C1 segment of cervical spinal cord (tissue), 14 donors: ENCODE measurements at regions not wholly inside any gene's neighbourhood (a gene's known extent, or its start where the extent isn't known, plus 50 kb on each side); places are given as distances from the start of the nearest gene placed in this dataset.
A peak's percentile ranks its signal among the peaks of the same experiment; 100 is the strongest.
"Not testable (repeated sequence)": the region's sequence is repeated elsewhere in the genome, so short reads cannot be mapped to it uniquely, and the experiment has no call there.

Experiments used
- DNase-seq, 14 donors: peaks; one replicate each; lab custom pipeline; 2025; lab: John Stamatoyannopoulos, UW

DNA sequence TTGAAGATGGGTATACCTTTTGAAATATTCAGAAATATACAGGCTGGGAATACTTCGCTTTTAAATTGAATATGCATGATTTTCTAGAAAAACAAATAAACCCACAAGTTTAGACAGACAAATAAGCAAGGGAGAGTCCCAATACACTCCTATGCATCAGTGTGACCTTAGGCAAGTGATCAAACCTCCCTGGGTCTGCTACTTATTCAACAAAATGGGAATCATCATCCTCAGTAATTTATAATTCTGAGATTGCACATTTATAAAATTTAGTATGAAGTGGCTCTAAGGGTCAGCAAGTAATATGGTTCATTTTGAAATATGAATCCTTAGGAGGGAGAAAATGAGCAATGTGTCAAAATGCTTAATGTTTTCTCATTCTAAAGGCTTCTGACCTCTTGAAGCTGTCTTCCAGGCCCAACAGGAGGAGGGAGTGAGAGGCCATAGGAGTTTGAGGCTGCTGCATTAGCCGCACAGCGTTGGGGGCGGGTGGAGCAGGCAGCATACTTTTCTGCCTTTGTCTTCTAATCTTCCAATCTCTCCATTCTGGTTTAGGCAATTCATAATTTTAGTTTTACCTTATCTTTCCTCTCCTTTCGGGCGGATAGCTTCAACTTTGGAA lies 155.1 kb downstream of the TRIB2 start:
- DNase-seq, result no peak

DNA sequence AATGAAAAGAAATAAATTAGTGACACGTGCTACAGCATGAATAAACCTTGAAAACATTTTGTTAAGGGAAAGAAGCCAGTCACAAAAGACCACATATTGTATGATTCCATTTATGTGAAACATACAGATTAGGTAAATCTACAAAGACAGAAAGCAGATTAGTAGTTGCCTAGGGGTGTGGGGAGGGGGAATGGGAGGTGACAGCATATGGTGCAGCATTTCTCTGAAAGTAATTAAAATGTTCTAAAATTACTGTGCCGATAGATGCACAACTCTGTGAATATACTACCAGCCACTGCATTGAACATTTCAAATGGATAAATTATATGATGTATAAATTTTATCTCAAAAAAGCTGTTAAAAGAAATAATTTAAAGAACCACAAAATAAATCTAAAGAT lies 161.0 kb downstream of the TRIB2 start:
- DNase-seq, result no peak

DNA sequence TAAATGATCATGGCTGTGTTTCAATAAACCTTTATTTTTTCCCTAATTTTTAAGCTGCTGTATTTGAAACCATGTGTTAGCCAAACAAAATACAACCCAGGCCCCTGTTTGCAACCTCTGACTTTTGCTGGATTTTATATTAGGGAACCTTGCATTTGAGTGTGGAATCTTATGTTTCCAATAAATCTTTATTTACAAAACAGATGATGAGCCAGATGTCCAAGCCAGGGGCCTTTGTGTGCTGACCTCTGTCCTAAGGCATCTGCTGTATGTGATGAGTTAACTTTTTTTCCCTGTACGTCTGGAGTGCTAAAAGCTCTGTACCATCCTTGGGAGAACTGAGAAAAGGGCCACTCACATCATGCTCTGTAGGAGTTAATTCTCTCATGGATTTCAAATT lies 162.9 kb downstream of the TRIB2 start:
- no peak for DNase-seq

DNA sequence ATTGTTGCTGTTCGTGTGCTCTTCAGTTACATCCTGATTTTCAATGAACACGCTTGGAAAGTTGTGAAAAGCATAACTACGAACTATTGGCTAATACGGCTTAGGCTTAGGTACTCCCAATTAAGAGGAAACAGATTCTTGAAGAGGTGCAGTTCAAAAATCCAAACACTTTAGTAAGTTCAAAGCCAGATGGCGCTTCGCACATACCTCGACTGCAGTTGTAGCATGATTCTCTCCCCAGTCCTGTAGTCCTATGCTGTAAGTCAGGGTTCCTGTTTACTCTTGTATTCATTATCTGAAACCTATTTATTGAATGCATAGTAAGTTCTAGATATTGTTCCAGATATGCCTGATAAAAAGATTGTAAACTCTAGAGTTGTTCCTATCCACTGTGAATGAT lies 165.2 kb downstream of the TRIB2 start:
- no peak for DNase-seq

DNA sequence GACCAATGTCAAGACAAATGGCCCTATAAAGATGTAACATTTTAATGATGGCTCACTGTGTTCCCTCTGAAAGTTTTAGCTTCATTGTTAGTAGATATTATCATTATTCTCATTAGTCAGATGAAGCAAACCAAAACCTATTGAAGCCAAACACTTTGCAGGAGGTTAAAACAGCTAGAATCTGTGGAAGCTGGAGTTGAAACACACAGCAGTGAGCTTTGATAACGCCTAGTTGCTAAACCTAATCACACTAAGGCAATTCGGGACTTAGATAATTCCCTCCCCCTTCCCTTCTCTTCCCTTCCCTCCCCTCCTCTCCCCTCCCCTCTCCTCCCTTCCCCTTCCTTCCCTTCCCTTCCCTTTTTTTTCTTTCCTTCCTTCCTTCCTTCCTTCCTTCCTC lies 165.7 kb downstream of the TRIB2 start:
- DNase-seq, result no peak

DNA sequence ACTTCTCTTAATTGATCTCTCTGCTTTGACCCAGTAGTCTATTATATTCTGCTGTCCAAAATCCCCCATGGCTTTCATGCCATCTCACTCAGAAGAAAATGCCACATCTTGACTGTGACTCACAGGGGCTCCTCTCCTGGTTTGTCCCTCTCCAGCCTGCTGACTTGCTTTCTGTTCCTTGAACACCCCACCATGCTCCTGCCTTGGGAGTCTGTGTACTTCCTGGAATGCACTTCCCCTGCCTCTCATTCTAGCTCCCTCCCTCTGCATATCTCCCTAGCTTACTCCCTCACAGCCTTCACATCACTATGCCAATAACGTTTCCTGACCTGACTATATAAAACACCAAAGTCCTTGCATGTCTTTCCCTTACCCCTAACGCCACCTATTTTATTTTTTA lies 167.2 kb downstream of the TRIB2 start:
- DNase-seq, result no peak

DNA sequence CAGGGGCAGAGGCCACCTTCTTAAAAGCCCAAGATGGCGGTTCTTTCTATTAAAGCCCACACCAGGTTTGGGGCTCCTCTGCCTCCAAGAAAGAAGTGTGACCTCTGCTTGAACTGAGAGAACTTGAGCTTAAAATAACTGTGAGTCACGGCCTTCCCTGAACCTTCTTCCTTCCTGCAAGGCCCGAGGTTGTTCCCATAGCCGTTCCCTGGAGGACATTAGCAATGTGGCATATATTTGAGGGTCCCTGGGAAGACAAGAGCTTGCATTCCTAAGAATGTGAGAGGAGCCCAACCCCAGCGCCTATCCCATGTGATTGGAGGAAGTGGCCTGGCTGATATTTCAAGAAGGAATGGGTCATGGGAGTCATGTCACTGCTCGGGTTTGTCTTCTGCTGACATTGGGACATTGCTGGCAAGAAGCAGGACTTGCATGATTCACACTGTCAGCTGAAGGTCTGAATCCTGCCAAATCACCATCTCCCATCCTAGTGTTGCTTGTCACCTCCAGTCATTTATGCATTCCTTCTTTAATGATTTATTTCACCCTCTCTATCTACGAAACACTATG lies 168.1 kb downstream of the TRIB2 start:
- DNase-seq, result no peak

DNA sequence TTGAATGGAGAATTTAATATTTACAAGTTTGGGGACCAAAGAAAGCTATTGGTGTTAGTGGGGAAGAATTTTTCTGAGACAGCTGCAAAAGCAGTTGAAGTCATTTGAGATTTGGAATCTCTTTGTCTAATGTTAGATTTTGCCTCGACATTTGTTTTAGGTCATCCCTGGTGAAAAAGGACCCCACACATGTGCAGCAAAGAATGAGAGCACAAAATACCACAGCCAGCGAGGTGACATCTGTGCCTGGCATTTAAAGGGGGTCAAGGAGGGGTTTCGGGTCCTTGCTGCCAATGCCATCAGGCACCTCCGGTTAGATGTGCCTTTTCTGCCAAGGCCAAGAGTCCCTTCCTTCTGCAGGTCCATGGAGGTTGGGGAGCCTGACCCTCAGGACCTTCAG lies 173.3 kb downstream of the TRIB2 start:
- DNase-seq, result no peak

DNA sequence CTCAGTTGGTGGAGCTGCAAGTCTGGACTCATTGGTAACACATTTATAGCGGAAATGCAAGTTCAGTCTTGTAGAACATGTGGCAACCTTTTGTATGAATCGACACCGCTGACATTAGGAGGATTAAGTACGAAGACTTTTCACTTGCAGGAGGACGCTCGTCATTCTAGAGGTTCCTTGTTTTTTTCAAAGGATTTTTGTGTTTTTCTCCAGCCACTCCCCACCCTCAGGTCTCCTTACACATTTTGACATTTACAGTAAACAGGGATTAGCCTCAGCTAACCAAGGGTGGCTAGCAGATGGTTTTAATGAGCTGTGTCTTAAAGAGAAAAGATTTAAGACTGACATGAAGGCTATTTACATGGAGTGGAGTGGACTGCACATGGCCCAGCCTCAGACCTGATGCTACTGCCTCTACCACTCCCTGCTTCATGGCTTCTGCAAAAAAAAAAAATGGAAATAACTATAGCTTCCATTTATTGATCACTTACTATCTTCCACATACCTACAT lies 173.8 kb downstream of the TRIB2 start:
- no peak for DNase-seq

DNA sequence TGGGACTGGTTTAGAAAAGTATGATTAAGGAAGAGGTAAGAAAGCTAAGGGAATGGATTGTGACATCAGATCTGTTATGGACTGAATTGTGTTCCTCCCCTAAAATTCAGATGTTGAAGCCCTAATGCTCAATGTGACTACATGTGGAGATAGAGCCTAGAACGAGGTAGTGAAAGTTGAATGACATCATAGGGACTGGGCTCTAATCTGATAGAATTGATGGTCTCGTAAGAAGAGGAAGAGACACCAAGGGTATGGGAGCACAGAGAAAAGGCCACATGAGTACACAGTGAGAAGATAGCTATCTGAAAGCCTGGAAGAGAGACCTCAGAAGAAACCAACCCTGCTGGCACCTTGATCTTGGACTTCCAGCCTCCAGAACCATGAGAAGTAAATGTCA lies 178.3 kb downstream of the TRIB2 start:
- no peak for DNase-seq

DNA sequence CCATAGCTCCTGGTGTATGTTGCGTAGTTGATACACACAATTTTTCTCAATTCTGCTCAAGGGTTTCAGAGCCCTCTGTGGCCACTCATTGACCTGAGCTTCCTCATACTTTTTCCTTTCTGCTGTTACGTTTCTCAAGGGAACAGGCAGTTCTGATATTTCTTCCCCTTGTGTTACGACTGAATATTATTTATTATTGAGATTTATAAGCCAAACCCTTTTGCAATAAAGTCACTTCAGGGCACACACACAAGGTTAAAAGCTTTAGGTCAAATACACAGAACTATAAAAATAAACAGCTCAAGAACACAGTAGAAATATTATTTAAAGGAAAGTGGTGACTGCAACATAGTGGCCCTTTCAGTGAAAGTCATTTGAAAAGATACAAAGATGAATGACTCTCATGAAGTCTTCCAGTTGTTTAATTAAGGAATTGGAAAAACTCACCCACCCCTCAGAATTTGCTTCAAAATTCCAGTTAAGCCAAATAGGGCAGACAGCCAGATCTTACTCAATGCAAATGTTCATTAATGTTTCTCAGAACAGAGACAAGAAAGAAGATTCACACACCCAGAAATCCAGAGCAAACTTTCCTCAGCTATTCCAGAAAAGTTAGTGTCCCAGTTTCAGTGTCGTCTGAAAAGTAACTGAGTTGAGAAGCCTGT lies 179.7 kb downstream of the TRIB2 start:
- DNase-seq, result no peak

DNA sequence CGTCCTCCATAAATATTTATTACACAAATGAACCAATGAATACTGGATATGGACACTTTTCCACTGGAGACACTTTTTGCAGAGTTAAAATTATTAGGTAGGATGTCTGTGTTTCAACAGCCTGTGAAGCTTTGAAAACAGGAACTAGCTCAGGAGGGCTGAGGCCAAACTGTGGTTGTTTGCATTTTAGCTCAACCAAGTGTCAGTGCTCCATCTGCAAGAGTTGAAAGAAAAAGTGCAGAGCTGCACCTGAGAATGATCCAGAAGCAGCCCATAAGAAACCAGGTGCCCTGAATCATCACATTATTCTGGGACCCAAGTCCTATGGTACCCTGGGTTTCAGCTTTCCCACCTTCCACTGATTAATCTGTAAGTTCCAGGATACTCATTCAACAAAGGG lies 180.4 kb downstream of the TRIB2 start:
- DNase-seq, result no peak

DNA sequence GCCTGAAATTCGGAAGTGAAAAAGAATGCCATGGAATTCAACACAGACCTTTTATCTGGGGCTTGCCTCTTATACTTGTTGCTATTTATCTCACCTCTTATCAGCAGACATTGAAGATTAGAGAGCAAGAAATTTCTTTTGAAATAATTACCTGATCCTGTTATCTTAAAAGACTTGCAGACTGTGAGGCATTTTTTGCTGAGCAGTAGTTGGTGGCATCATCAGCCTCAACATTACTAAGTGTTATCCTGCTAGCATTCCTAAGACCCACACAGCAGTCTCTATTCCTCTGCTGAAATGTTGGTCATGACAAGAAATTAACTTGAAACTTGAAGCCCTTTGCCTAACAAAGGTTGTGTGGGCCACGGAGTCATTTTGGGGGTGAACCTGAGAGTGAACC lies 186.5 kb downstream of the TRIB2 start:
- no peak for DNase-seq

DNA sequence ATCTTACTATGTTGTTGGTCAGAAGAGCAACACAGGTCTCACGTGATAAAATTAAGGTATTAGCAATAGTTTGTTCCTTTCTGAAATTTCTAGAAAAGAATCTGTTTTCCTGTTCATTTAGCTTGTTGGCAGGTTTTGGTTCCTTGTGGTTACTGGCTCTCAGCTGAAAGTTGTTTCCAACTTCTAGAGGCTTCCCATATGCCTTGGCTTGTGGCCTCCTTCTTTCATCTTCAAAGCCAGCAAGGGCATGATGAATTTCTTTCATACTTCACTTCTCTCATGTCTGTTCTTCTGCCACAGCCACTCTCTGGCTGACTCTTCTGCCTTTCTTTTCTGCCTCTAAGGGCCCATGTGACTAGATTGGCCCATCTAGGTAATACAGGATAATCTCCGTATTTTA lies 193.7 kb downstream of the TRIB2 start:
- DNase-seq, result no peak

DNA sequence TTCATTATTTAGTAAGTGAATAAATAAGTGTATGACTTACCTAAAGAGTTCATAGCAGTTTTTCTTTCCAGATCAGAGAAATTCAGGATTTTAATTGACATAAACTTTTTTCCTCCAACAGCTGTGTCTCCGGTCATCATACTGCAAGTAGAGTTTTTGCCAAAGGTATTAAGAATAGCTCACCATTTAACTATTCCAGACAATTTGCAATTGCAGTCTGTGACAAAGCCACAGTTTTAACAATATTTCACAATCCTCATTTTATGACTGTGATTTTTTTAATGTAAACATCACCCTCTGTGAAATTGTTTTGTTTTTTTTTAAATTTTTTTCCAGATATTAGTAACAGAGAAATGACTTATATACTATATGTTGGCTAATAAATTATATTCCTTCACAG lies 199.1 kb downstream of the TRIB2 start:
- DNase-seq, result no peak

DNA sequence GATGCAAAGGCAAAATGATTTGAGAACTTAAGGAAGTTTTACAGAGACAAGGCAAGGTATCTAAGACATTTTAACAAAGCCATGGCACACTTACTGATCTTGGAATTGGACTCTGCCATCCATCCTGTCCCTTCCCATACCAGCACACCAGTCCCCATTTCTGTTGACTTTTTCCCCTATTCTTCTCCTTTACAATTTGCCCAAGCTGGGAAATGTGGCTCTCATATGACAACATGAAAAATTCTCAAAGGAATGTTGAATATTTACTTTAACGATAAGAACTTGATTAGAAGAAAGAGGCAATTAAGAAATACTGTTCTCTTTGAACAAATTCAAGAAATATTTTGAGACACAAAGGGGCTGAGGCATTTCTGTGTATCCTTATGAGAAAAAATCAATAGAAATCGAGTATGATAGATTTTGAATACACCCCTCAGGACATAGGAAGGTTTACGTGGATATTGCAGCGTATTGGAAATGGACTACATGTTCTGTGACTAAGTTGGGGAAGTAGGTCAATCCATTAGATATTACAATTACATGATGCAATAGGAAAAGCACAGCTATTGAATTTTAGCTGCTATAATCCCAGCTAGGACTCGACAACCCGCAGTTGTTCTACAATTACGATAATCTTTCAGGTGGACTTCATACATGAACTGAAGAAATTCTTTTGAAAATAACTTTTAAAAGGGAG lies 201.6 kb downstream of the TRIB2 start:
- no peak for DNase-seq

DNA sequence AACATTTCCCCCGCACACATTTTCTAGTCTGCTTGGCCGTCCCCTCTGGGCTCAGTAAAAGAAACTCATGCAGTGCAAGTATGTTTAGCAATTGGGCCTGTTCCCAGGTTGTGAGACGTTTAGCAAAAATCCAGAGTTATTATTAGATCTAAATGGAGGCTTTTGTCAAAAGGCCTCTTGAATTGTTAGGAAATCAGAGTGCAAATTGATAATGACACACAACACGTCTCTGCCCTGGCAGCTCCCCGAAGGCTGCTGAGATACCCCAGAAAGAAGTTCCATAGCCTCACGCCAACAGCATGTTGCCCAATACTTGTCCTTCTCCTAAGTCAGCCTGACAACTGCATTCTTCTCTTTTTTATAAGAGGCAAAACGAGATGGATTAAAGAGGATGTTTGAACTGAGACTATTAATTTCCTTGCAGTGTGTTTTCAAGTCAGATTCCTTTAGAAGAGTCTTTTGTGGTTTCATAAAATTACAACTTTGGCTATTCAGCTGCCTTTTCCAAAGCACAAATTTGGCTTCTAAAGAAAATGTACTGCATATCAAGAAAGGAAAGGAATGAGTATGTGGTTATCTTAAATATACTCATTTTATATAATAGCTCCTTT lies 202.2 kb downstream of the TRIB2 start:
- DNase-seq, result peak in 1 of 14 donors; percentile 8

DNA sequence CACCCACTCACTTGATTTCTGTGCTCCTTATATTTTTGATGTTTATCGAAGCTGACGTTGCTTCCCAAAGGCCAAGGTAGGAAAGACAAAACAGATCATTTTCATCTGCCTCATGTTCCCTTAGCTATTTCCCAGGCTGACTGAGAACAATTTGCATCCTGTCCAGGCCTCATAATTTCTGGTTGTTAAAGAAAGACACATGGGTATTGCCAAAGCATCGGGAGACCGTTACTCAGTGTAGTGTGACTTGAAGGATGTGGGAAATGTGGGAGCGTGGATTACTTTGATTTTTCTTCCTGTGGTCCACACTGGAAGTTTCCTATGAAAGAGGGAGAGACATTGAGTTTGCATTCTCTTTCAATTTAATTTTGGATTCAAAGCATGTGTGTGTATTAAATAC lies 204.6 kb downstream of the TRIB2 start:
- DNase-seq, result no peak

DNA sequence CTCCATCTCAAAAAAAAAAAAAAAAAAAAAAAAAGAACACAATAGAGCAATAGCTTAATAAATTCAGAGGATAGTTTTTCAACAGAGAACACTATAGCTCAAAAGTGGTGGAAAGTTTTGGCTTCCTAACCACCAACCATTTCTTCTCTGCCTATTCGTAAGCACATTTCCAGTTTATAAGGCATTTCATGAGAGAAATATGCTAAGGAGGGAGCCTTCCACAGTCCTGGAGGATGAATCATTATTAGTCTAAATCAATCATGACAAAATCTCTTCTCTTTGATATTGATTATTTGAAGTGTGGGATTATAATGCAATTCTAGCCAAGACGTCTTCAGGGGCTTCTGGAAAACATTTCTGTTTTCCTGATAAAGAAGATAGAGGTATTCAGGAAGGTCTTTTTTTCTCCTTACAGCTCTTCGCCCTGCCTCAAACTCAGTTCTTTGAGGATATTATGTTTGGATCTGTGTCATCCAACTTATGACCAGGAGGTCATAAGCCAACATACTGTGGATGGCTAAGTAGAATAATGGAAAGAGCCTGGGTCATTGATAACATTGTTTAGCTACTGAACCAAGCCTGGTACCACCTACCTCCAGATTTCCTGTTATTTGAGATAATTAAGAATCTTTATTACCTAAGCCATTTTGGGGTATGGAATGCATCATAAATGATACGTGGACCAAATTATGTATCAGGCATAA lies 207.3 kb downstream of the TRIB2 start:
- no peak for DNase-seq

DNA sequence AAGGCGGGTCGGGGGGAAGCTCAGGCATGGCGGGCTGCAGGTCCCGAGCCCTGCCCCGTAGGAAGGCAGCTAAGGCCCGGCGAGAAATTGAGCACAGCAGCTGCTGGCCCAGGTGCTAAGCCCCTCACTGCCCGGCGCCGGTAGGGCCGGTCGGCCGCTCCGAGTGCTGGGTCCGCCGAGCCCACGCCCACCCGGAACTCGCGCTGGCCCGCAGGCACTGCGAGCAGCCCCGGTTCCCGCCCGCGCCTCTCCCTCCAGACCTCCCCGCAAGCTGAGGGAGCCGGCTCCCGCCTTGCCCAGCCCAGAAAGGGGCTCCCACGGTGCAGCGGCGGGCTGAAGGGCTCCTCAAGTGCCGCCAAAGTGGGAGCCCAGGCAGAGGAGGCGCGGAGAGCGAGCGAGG lies 209.9 kb downstream of the TRIB2 start:
- not testable (repeated sequence) for DNase-seq

DNA sequence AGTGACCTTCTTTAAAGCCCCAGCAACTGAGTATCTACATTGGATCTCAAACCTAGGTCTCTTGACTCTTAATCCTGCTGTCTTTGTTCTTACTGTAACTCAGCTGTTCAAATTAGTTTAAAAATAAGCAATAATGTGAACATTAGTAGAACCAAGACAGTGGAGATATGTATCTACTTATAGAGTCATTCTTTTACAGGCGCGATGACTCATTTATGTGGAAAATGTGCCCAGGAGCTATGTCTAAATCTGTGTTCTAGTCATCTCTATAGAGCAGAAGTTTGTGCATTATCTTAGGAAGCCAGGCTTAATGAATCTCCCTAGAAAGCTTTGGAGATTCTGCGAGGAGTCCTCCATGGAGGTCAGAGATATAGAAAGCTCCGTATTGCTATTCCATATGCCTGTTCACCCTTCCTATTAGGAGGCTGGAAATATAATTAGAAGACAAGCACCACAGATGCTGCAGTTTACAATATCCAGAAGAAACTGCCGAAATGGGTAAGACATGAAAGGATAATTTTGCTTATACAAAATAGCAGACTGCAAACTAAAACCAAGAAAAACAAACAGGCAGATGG lies 211.6 kb downstream of the TRIB2 start:
- DNase-seq, result no peak
